ENCODE measurements at regions not wholly inside any gene's neighbourhood (a gene's known extent, or its start where the extent isn't known, plus 50 kb on each side); places are given as distances from the start of the nearest gene placed in this dataset.

DNA sequence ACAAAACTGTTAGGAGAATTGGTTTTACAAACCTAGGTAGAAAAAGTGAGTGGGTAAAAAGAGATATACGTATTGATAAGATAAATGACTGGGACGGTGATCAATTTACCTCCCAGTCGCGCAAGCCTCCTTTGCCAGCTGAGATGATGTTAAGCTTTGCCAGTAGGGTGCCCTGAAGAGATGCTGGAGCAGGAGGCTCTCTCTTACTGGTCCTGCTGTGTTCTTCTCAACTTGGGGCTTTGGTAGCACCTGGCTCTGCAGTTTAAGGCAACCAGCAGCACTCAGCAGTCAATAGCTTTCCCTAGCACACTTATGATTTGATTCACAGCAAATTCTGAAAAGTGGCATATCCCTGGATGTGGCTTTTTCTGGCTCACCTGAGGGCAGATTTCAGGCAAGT is 1461.7 kb downstream of the ADGRL3 start:
- H3K27ac Mint-ChIP-seq = no peak overlapping the region
- Histone ChIP-seq H3K14ac (ENCODE audit: insufficient read depth, low read length) (no peak overlapping the region), H2BK5ac (ENCODE audit: insufficient read length, low read length) (peak overlapping the region; percentile 29), H3K23me2 (ENCODE audit: insufficient read length, low read depth, low read length, poor library complexity, severe bottlenecking) (no peaks in the 10 kb centered on the region), H2BK15ac (ENCODE audit: low read depth, low read length) (no peak overlapping the region), H2BK12ac (ENCODE audit: insufficient read length, low read depth, low read length) (no peak overlapping the region), H3K27ac (ENCODE audit: insufficient read length, low read depth, low read length) (no peak overlapping the region), H3K9me3 (ENCODE audit: control insufficient read depth, low read depth, low read length) (no peaks in the 10 kb centered on the region), H2BK120ac (ENCODE audit: low read depth, low read length, poor library complexity, severe bottlenecking) (no peak overlapping the region), H3K79me1 (ENCODE audit: insufficient read depth, low read depth, low read length, poor library complexity, severe bottlenecking) (no peaks in the 10 kb centered on the region), H3K79me2 (ENCODE audit: insufficient read depth, low read length) (no peaks in the 10 kb centered on the region), H3K4me1 (ENCODE audit: insufficient read depth, low read length) (no peaks in the 10 kb centered on the region), H3K27me3 (ENCODE audit: insufficient read depth, low read length) (no peaks in the 10 kb centered on the region), H3T11ph (ENCODE audit: low read length) (no peak overlapping the region), H2AK5ac (ENCODE audit: insufficient read length, low read length) (no peak overlapping the region), H3K18ac (ENCODE audit: insufficient read length, low read depth, low read length) (no peak overlapping the region), H3K9ac (ENCODE audit: extremely low read depth, insufficient read length, low read length) (no peak overlapping the region), H3K23ac (ENCODE audit: insufficient read length, low read depth, low read length) (no peak overlapping the region), H2AFZ (ENCODE audit: low read length) (no peak overlapping the region), H4K8ac (replicated peaks; ENCODE audit: insufficient read length, low read depth, low read length) (no peak overlapping the region), H4K20me1 (ENCODE audit: control insufficient read depth, insufficient read depth, insufficient read length) (no peaks in the 10 kb centered on the region), H4K5ac (ENCODE audit: insufficient read length, low read depth, low read length) (no peak overlapping the region), H4K91ac (ENCODE audit: insufficient read length, low read depth, low read length) (no peak overlapping the region), H2BK20ac (ENCODE audit: low read depth, low read length, poor library complexity, severe bottlenecking) (no peak overlapping the region), H3K56ac (ENCODE audit: insufficient read length, low read depth, low read length) (no peak overlapping the region), H3K4ac (ENCODE audit: low read depth, low read length) (no peak overlapping the region), H3K4me2 (ENCODE audit: insufficient read depth, insufficient read length, low read length) (no peak overlapping the region)
- no peaks in the 10 kb centered on the region for H3K4me1 Mint-ChIP-seq
- TF ChIP-seq, protein P1, sequence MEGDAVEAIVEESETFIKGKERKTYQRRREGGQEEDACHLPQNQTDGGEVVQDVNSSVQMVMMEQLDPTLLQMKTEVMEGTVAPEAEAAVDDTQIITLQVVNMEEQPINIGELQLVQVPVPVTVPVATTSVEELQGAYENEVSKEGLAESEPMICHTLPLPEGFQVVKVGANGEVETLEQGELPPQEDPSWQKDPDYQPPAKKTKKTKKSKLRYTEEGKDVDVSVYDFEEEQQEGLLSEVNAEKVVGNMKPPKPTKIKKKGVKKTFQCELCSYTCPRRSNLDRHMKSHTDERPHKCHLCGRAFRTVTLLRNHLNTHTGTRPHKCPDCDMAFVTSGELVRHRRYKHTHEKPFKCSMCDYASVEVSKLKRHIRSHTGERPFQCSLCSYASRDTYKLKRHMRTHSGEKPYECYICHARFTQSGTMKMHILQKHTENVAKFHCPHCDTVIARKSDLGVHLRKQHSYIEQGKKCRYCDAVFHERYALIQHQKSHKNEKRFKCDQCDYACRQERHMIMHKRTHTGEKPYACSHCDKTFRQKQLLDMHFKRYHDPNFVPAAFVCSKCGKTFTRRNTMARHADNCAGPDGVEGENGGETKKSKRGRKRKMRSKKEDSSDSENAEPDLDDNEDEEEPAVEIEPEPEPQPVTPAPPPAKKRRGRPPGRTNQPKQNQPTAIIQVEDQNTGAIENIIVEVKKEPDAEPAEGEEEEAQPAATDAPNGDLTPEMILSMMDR (conservative IDR thresholded peaks at IDR 0.05) = no peak
- no peaks in the 10 kb centered on the region; the same call in 1 of the 2 replicates for H3K27me3 Mint-ChIP-seq (ENCODE audit: low read depth)
- H3K9me3 Mint-ChIP-seq = peaks cover 0 to 7% of the 10 kb centered on the region in 2 experiments; a peak in 1 of 5 replicates
- no peak overlapping the region for H3K4me3 Mint-ChIP-seq
- H3K36me3 Mint-ChIP-seq (ENCODE audit: insufficient read depth in 1 of 3, low read depth in 3 of 3) = no peaks in the 10 kb centered on the region
- no peak for DNase-seq
- WGBS (ENCODE audit: extremely low coverage, insufficient read length, low lambda C conversion rate) = 100% methylated on average over 1 of the region's 4 CpGs

All from H9 (cell line).